Tibial nerve (tissue), 4 donors: ENCODE measurements at regions not wholly inside any gene's neighbourhood (a gene's known extent, or its start where the extent isn't known, plus 50 kb on each side); places are given as distances from the start of the nearest gene placed in this dataset.

Experiments
- CTCF ChIP-seq, 5 experiments: fragments of 200-600 bp in 3 of 5; fragments of 450-650 bp in 2 of 5; sonication (generic) in 3 of 5; IDR thresholded peaks; one replicate each; pipeline ENCODE4 v1.5.1; 2016 to 2019; ENCODE audit warnings: antibody characterized with exemption in 5 of 5, mild to moderate bottlenecking in 3 of 5, moderate library complexity in 2 of 5
- EP300 ChIP-seq, 2 donors: sonication (generic); formaldehyde crosslinking; IDR thresholded peaks; one replicate each; pipeline ENCODE4 v1.6.1; 2017; ENCODE audit warnings: antibody characterized with exemption in 2 of 2, mild to moderate bottlenecking in 1 of 2
- POLR2A ChIP-seq, 2 donors: fragments of 450-650 bp; IDR thresholded peaks; one replicate each; pipeline ENCODE4 v1.6.1; 2017; ENCODE audit warnings: antibody characterized with exemption in 2 of 2, mild to moderate bottlenecking in 2 of 2, moderate library complexity in 2 of 2

- no peak for TF ChIP-seq EP300 (IDR thresholded peaks at IDR 0.05)
- no peak for TF ChIP-seq CTCF (IDR thresholded peaks at IDR 0.05)
- TF ChIP-seq POLR2A (IDR thresholded peaks at IDR 0.05): no peak
Observed at GRCh38 chr17:69723316-69723715, 308.8 kb downstream of the MAP2K6 start.
